Activated T-cell treated with anti-CD3 and anti-CD28 coated beads, Interleukin-2, amount 50 U/mL, for 72 hours (primary cell): ENCODE measurements at regions not wholly inside any gene's neighbourhood (a gene's known extent, or its start where the extent isn't known, plus 50 kb on each side); places are given as distances from the start of the nearest gene placed in this dataset.

Experiments used
- ATAC-seq, 2 donors: fragments of 150-1000 bp; cut with Tn5 transposase; replicated peaks in 1 of 2; 2 replicates each; pipeline ENCODE4 v1.10.0; 2021; ENCODE audit warnings: moderate library complexity in 2 of 2, mild to moderate bottlenecking in 1 of 2
- DNase-seq, 2 donors: peaks; one replicate each; pipeline ENCODE4 v3.0.0; 2021 to 2022; ENCODE audit warnings: mixed read lengths in 1 of 2
- H3K27ac Mint-ChIP-seq: one replicate; pipeline ENCODE4 v1.8.0; 2022; ENCODE audit warnings: mild to moderate bottlenecking, moderate library complexity, mixed read lengths
- H3K27me3 Mint-ChIP-seq: one replicate; pipeline ENCODE4 v1.8.0; 2022; ENCODE audit warnings: low read depth, mixed read lengths
- H3K36me3 Mint-ChIP-seq, 2 donors: one replicate each; pipeline ENCODE4 v1.8.0; 2022; ENCODE audit warnings: mixed read lengths in 2 of 2, mild to moderate bottlenecking in 1 of 2; ENCODE audit not compliant: insufficient read depth in 2 of 2
- H3K4me1 Mint-ChIP-seq: one replicate; pipeline ENCODE4 v1.8.0; 2022; ENCODE audit warnings: low read depth, mixed read lengths
- H3K4me3 Mint-ChIP-seq, 2 donors: one replicate each; pipeline ENCODE4 v1.8.0; 2022; ENCODE audit warnings: mild to moderate bottlenecking in 2 of 2, mixed read lengths in 2 of 2, moderate library complexity in 2 of 2
- H3K9me3 Mint-ChIP-seq, 2 donors: one replicate each; pipeline ENCODE4 v1.8.0; 2022; ENCODE audit warnings: mixed read lengths in 2 of 2

DNA sequence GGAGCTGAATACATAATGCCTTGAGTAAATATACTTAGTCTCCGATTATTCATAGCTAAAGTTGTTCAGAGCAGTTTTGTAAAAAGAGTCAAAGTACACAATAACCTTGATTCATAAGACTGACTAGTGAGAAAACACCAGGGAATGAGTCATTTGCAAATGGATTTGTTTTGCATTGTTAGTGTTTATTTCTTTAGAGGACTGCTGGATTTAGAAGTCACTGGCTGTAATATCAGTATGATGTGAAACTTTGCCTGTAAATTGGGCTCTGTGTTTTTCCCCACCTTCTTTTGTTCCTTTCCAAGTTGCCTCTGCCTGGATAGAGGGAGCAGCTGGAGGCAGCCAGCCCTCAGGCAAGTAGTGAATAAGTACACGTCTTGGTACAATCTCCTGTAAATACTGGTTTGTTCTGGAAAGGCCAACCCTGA, 474.7 kb downstream of the NUF2 start:
- DNase-seq (no peak), ATAC-seq (no peak)
- Mint-ChIP-seq H3K9me3 (peaks cover 5 to 9% of the 10 kb centered on the region in 2 donors), H3K27me3 (no peaks in the 10 kb centered on the region), H3K4me3 (no peak overlapping the region), H3K4me1 (no peaks in the 10 kb centered on the region), H3K36me3 (no peaks in the 10 kb centered on the region), H3K27ac (no peak overlapping the region)

DNA sequence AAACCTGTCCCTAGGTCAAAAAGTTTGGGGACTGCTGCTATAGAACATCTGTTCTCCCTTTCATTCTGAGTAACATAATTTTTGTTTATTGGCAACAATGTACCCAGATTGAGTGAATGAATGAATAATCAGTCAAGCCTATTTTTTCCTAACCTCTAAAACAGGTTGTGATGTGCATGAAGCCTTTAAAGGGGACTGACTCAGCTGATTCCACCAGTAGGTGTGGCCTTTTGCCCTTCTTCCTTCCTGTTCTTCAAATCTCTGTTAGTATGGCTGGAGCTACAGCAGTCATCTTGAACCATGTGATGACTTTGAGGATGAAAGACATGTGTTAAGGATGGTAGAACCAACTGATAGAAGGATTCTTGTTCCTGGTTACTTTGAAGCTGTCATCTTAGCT, 476.1 kb downstream of the NUF2 start:
- H3K9me3 Mint-ChIP-seq = peaks cover 6 to 8% of the 10 kb centered on the region in 2 donors
- H3K27me3 Mint-ChIP-seq = no peaks in the 10 kb centered on the region
- no peaks in the 10 kb centered on the region for H3K36me3 Mint-ChIP-seq
- no peak overlapping the region for H3K4me3 Mint-ChIP-seq
- DNase-seq = no peak
- H3K4me1 Mint-ChIP-seq = no peaks in the 10 kb centered on the region
- no peak overlapping the region for H3K27ac Mint-ChIP-seq
- ATAC-seq = no peak

DNA sequence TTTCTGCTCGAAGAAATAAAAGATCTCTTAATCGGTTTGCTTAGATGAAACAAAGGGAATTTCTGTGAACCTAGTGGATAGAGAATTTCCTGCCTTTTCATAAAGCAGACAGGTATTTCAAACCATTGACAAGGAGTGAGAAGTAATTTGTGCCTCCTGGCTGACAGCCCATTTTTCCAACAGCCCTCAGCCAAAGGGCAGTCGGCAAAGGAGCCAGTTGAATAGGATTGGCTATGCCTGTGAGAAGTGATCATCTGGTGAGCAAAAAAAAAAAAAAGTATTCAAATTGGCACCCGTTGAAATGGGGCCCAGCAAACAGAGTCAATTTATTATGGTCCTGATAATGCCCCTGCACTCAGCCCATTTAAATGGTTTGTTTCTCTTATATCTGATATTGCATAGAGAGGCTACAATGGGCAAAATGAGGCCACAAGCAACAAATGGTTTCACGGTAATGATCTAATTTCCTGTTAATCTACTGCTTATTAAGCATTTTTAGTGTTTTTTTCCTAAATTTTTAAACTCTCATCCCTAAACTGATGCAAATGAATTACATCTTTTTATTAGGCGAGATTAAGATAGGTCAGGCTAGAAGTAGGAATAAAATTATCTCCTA, 477.5 kb downstream of the NUF2 start:
- Mint-ChIP-seq H3K9me3 (peaks cover 4 to 9% of the 10 kb centered on the region in 2 donors), H3K36me3 (no peaks in the 10 kb centered on the region), H3K27me3 (no peaks in the 10 kb centered on the region), H3K4me3 (no peak overlapping the region), H3K4me1 (no peaks in the 10 kb centered on the region), H3K27ac (no peak overlapping the region)
- DNase-seq (no peak), ATAC-seq (no peak)

DNA sequence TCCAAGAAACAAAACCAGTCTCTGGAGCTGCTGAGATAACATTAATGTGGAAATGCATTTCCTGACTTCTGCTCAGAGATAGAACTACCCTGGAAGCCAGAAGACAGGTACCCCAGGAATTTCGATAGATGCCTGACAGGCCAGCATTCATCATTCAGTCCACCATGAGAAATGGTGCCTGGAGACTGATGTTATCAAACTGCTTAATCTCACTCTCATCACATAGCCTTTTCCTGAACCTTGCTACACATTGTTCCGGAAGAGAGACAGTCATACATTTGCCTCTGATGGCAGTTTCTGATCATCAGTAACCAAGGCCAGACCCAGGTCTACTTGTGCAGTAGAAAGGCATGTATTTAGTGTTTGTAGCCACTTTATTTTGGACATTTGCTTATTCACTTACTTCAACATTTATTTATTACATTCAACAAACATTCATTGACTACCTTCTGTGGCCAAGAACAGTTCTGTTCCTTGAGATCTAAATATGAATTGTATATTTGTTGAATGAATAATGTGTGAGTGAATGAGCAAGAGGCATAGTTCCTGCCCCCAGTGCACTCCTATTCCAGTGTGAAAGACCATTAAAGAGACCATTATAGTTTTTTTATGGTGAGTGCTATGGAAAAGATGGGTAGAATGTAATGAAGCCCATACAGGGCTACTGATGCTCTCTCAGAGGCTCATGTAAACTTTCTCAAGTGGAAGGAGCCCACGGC, 485.7 kb downstream of the NUF2 start:
- no peak for ATAC-seq
- peaks cover 3 to 6% of the 10 kb centered on the region in 2 donors for H3K9me3 Mint-ChIP-seq
- no peak overlapping the region for H3K4me3 Mint-ChIP-seq
- no peaks in the 10 kb centered on the region for H3K36me3 Mint-ChIP-seq
- H3K4me1 Mint-ChIP-seq = no peaks in the 10 kb centered on the region
- H3K27me3 Mint-ChIP-seq = no peaks in the 10 kb centered on the region
- H3K27ac Mint-ChIP-seq = no peak overlapping the region
- DNase-seq = no peak

DNA sequence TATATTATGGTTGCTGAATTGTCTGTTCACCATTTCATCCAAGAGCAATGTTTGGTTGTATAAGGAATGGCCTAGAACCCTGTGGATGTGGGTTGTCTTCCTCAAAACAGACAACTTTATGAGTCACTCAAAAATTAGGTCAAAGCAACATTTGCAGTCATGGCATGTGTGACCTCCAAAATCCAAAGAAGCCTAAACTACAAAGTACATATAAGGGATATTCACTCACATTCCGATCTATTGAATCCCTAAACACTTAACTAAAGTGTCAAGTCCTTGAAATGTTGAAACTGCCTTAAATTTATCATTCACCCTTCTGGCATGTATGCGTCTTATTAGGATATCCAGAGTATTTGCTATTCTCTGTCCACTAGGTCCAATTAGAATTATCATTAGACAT, 491.5 kb downstream of the NUF2 start:
- H3K4me3 Mint-ChIP-seq = no peak overlapping the region
- peaks cover 4 to 8% of the 10 kb centered on the region in 2 donors for H3K9me3 Mint-ChIP-seq
- H3K27me3 Mint-ChIP-seq = no peaks in the 10 kb centered on the region
- H3K36me3 Mint-ChIP-seq = no peaks in the 10 kb centered on the region
- ATAC-seq = no peak
- no peak for DNase-seq
- H3K4me1 Mint-ChIP-seq = no peaks in the 10 kb centered on the region
- H3K27ac Mint-ChIP-seq = no peak overlapping the region

DNA sequence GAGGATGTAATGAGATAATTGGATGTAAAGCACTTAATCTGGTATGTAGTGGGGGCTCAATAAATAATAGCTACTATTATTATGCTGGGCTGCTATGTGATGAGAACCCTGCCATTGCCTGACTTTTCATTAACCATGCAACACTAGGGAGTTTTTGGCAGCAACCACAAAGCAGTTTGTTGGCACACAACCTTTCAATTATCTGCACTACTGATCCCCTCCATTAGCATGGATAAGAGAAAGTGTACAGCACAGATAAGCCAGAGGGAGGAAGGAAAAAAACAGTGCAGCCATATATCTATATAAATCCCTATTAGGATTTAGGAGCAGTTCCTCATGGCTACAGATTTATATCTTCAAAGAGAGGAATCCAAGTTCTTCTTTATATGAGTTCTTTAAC, 498.5 kb downstream of the NUF2 start:
- Mint-ChIP-seq H3K27ac (no peak overlapping the region), H3K9me3 (peaks cover 2 to 8% of the 10 kb centered on the region in 2 donors), H3K4me1 (no peaks in the 10 kb centered on the region), H3K36me3 (no peaks in the 10 kb centered on the region), H3K4me3 (no peak overlapping the region), H3K27me3 (no peaks in the 10 kb centered on the region)
- DNase-seq = no peak
- no peak for ATAC-seq

DNA sequence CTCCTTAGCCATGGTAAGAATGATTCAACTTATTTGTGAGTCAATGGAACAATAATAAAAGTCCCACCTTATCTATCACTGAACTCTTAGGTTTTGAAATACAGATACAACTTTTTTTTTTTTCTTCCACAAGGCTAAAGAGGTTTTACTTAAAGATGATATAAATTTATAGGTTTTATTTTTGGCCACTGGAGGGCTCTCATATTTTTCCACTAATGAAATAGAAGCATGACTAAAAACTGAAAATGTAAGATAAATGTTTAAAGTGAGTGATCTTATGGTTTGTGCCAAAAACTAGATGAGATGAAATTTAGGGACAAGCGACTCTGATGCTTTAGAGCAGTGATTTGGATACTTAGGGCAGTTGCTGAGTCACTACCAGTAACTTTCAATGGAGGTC, 499.0 kb downstream of the NUF2 start:
- Mint-ChIP-seq H3K4me1 (no peaks in the 10 kb centered on the region), H3K27ac (no peak overlapping the region), H3K9me3 (peaks cover 2 to 8% of the 10 kb centered on the region in 2 donors), H3K36me3 (no peaks in the 10 kb centered on the region), H3K4me3 (no peak overlapping the region), H3K27me3 (no peaks in the 10 kb centered on the region)
- ATAC-seq (no peak), DNase-seq (no peak)

DNA sequence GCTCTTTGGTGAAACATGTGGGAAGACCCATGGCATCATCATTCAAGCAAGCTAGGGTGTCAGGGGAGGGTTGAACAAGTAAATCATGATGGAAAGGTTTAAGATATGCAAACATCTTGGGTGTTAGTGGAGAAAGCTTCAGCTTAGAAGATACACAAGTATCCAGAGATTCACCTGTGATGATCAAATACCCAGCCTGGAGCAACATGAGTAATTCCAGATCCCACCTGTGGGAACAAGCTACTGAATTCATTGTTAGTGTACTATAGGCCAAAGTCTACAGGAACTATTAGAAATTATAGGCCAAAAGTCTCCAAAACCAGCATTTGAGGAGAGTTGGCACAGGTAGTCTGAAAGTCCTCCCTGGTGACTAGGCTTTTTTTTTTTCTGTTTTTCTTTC, 499.9 kb downstream of the NUF2 start:
- no peak for DNase-seq
- Mint-ChIP-seq H3K4me3 (no peak overlapping the region), H3K9me3 (peaks cover 0 to 6% of the 10 kb centered on the region in 2 donors), H3K27ac (no peak overlapping the region), H3K27me3 (no peaks in the 10 kb centered on the region), H3K4me1 (no peaks in the 10 kb centered on the region), H3K36me3 (no peaks in the 10 kb centered on the region)
- ATAC-seq = no peak

DNA sequence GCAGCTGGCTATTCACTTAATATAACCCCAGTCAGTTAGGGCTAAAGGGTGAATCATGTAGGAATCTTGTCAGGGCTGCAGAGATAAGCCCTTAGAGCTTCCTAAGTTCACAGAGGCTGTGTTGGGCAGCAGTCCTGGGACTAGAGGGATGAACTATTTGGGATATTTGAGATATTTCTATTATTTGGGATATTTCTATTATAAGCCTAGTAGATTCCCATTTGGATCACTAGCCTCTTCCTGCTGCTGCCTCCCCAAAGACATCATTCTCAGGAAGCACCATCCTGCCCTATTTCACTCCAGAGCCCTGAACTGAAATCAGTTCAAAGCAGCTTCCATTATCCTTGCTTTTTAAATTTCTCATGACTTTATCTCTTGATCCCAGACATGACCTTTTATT, 501.3 kb downstream of the NUF2 start:
- Mint-ChIP-seq H3K9me3 (peaks cover 0 to 6% of the 10 kb centered on the region in 2 donors), H3K4me3 (no peak overlapping the region), H3K36me3 (no peaks in the 10 kb centered on the region), H3K27ac (no peak overlapping the region), H3K27me3 (no peaks in the 10 kb centered on the region), H3K4me1 (no peaks in the 10 kb centered on the region)
- ATAC-seq = no peak
- DNase-seq = no peak

DNA sequence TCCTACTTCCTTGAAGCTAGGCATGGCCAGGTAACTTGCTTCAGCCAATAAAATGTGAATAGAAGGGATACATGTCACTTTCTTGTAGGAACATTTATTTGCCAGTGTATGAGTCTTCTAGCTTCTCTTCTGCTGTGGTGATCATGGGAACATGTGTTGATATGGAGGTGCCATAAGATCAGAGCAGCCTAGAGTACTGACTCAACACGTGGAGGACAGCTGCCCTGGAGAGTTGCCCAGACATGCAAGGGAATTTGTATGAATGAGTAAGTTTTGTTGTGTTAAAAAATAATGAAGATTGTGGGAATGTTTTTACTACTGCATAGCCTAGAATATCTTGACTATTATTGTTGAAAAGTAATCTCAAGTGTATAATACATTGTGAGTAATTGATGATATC, 502.3 kb downstream of the NUF2 start:
- no peaks in the 10 kb centered on the region for H3K4me1 Mint-ChIP-seq
- no peak overlapping the region for H3K4me3 Mint-ChIP-seq
- ATAC-seq = no peak
- DNase-seq = no peak
- H3K9me3 Mint-ChIP-seq = peaks cover 0 to 6% of the 10 kb centered on the region in 2 donors
- no peak overlapping the region for H3K27ac Mint-ChIP-seq
- H3K27me3 Mint-ChIP-seq = no peaks in the 10 kb centered on the region
- H3K36me3 Mint-ChIP-seq = no peaks in the 10 kb centered on the region

DNA sequence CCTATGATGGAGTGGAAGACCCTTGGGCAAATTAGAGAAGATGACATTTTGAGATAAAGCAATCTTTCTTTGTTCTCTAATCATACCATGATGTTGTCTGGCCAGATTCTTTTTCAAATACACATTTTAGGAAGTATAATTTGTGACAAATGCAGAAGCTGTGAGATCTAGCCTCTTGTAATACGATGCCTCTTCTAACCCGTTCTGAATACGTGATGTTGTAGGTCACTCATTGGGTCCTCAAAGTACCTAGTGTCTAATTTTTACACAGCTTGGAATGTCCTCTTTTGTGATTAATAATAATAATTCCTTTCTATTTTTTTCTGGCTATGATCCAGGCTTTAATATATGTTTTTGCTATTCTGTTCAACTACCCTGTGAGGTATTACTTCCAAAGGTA, 502.7 kb downstream of the NUF2 start:
- no peak for DNase-seq
- peaks cover 0 to 6% of the 10 kb centered on the region in 2 donors for H3K9me3 Mint-ChIP-seq
- no peak for ATAC-seq
- no peak overlapping the region for H3K27ac Mint-ChIP-seq
- no peaks in the 10 kb centered on the region for H3K36me3 Mint-ChIP-seq
- no peaks in the 10 kb centered on the region for H3K4me1 Mint-ChIP-seq
- H3K27me3 Mint-ChIP-seq = no peaks in the 10 kb centered on the region
- no peak overlapping the region for H3K4me3 Mint-ChIP-seq

DNA sequence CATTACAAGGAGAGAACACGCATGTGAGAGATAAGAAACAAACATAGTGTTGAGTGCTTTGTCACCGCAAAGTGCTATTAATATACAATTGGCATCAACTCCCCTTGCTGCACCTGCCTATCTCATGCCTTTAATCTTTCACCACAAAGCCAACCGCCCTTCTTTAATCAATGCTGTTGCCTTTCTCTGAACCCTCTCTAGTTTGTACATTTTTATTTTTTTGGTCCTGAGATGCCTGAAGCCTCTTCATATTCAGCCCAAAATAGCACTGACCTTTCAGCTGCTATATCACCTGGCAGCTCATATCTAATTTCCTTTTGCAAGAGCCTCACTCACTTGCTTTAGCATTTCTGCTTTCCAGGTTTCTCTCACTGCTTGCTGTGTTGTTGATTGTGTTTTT, 504.7 kb downstream of the NUF2 start:
- no peak overlapping the region for H3K4me3 Mint-ChIP-seq
- ATAC-seq (no peak), DNase-seq (no peak)
- no peak overlapping the region for H3K27ac Mint-ChIP-seq
- no peaks in the 10 kb centered on the region for H3K4me1 Mint-ChIP-seq
- no peaks in the 10 kb centered on the region for H3K27me3 Mint-ChIP-seq
- peaks cover 0 to 6% of the 10 kb centered on the region in 2 donors for H3K9me3 Mint-ChIP-seq
- H3K36me3 Mint-ChIP-seq = no peaks in the 10 kb centered on the region

DNA sequence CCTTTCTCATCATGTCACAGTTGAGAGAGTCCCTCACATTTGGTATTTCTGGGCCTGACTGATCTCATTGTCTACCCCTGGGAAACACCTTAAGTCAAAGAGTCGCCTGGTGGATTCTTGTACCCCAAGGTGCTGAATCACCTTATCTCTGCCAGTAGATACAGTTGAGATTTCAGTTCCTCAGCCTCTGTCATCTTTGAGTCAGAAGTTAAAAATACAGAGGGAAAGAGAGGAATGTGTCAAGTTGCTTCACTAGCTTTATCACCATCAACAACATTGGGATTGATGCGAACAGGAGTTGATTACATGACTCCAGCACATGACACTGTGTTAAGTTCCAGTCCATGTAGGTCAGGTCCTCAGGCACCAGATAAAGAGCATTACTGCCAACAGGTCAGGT, 513.0 kb downstream of the NUF2 start:
- no peak for ATAC-seq
- H3K9me3 Mint-ChIP-seq = no peaks in the 10 kb centered on the region
- H3K27me3 Mint-ChIP-seq = no peaks in the 10 kb centered on the region
- DNase-seq = no peak
- no peak overlapping the region for H3K4me3 Mint-ChIP-seq
- H3K4me1 Mint-ChIP-seq = no peaks in the 10 kb centered on the region
- no peaks in the 10 kb centered on the region for H3K36me3 Mint-ChIP-seq
- H3K27ac Mint-ChIP-seq = no peak overlapping the region

DNA sequence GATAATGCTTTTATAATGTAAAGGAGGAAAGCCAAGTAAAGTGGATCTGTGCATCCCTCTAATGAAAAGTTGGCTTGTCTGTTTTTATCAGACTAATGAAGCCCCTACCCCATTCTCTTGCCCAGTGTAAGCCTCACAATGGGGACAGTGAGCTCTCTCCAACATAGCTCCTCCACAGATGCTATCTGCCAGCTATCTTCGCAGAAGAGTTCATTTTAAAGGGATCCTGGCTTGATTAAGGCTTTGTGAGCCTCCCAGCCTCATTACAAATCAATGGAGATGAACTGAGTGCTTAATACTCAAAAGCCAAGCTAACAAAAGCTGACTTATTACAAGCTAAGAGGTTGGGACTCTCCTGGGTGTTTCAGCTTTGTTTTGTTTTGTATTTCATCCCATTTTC, 514.7 kb downstream of the NUF2 start:
- no peaks in the 10 kb centered on the region for H3K9me3 Mint-ChIP-seq
- DNase-seq = no peak
- no peak for ATAC-seq
- H3K4me3 Mint-ChIP-seq = no peak overlapping the region
- H3K36me3 Mint-ChIP-seq = no peaks in the 10 kb centered on the region
- H3K27me3 Mint-ChIP-seq = no peaks in the 10 kb centered on the region
- H3K27ac Mint-ChIP-seq = no peak overlapping the region
- H3K4me1 Mint-ChIP-seq = no peaks in the 10 kb centered on the region
